ENCODE measurements at regions not wholly inside any gene's neighbourhood (a gene's known extent, or its start where the extent isn't known, plus 50 kb on each side); places are given as distances from the start of the nearest gene placed in this dataset.

- no peak for DNase-seq
- TF ChIP-seq EZH2phosphoT487 (IDR thresholded peaks at IDR 0.05; ENCODE audit: insufficient read depth, low read depth) (no peak), EZH2 (IDR thresholded peaks at IDR 0.05; ENCODE audit: insufficient read depth, poor library complexity, severe bottlenecking) (no peak)
- Histone ChIP-seq H3K36me3 (ENCODE audit: low read depth) (no peaks in the 10 kb centered on the region), H3F3A (ENCODE audit: insufficient read depth) (no peaks in the 10 kb centered on the region), H3K9ac (no peak overlapping the region), H2AFZ (no peak overlapping the region), H3K79me2 (ENCODE audit: insufficient read depth) (no peaks in the 10 kb centered on the region), H3K27me3 (replicated peaks; ENCODE audit: insufficient read depth) (no peaks in the 10 kb centered on the region), H3K4me2 (ENCODE audit: unreplicated experiment) (no peak overlapping the region), H3K4me3 (no peak overlapping the region), H3K9me2 (ENCODE audit: insufficient read depth) (no peaks in the 10 kb centered on the region), H4K20me1 (ENCODE audit: insufficient read depth) (no peaks in the 10 kb centered on the region), H3K9me3 (ENCODE audit: low read depth) (no peaks in the 10 kb centered on the region), H3K4me1 (ENCODE audit: insufficient read depth) (no peaks in the 10 kb centered on the region), H3K27ac (no peak overlapping the region)
- 5 to 6% methylated on average over 18 of the region's 18 CpGs for WGBS, 2 experiments (ENCODE audit: low coverage in 1 of 2, low lambda C conversion rate in 2 of 2, missing lambda C conversion rate in 2 of 2)
- in situ Hi-C loops (cut with MboI), result no loop called here
Observed at GRCh38 chr7:69217516-69218350, 380.5 kb upstream of the AUTS2 start.

- no peak overlapping the region for H3K9ac ChIP-seq
- H3K27me3 ChIP-seq (replicated peaks; ENCODE audit: insufficient read depth), result no peaks in the 10 kb centered on the region
- no peaks in the 10 kb centered on the region for H3K4me1 ChIP-seq (ENCODE audit: insufficient read depth)
- no peak overlapping the region for H2AFZ ChIP-seq
- TF ChIP-seq EZH2phosphoT487 (IDR thresholded peaks at IDR 0.05; ENCODE audit: insufficient read depth, low read depth) (no peak), EZH2 (IDR thresholded peaks at IDR 0.05; ENCODE audit: insufficient read depth, poor library complexity, severe bottlenecking) (no peak)
- in situ Hi-C loops (cut with MboI), result no loop called here
- no peaks in the 10 kb centered on the region for H3K9me2 ChIP-seq (ENCODE audit: insufficient read depth)
- no peaks in the 10 kb centered on the region for H3K9me3 ChIP-seq (ENCODE audit: low read depth)
- no peaks in the 10 kb centered on the region for H3F3A ChIP-seq (ENCODE audit: insufficient read depth)
- H4K20me1 ChIP-seq (ENCODE audit: insufficient read depth), result no peaks in the 10 kb centered on the region
- no peaks in the 10 kb centered on the region for H3K79me2 ChIP-seq (ENCODE audit: insufficient read depth)
- no peak overlapping the region for H3K4me3 ChIP-seq
- H3K27ac ChIP-seq, result no peak overlapping the region
- H3K4me2 ChIP-seq (ENCODE audit: unreplicated experiment), result no peak overlapping the region
- H3K36me3 ChIP-seq (ENCODE audit: low read depth), result no peaks in the 10 kb centered on the region
- WGBS, 2 experiments (ENCODE audit: low coverage in 1 of 2, low lambda C conversion rate in 2 of 2, missing lambda C conversion rate in 2 of 2), result 26 to 27% methylated on average over 4 of the region's 4 CpGs
- no peak for DNase-seq
Observed at GRCh38 chr7:69218576-69218975, 379.7 kb upstream of the AUTS2 start.

- no peak for DNase-seq
- in situ Hi-C loops (cut with MboI), result no loop called here
Observed at GRCh38 chr7:69219381-69219780, 378.9 kb upstream of the AUTS2 start.

GRCh38 chr7:69225259-69225943, 372.9 kb upstream of the AUTS2 start:
- Histone ChIP-seq H3K36me3 (ENCODE audit: low read depth) (no peaks in the 10 kb centered on the region), H3K9me2 (ENCODE audit: insufficient read depth) (no peaks in the 10 kb centered on the region), H3K79me2 (ENCODE audit: insufficient read depth) (no peaks in the 10 kb centered on the region), H4K20me1 (ENCODE audit: insufficient read depth) (no peaks in the 10 kb centered on the region), H3K27me3 (replicated peaks; ENCODE audit: insufficient read depth) (no peaks in the 10 kb centered on the region), H3K27ac (no peak overlapping the region), H3K4me1 (ENCODE audit: insufficient read depth) (no peaks in the 10 kb centered on the region), H3F3A (ENCODE audit: insufficient read depth) (no peaks in the 10 kb centered on the region), H3K9me3 (ENCODE audit: low read depth) (no peaks in the 10 kb centered on the region), H3K4me2 (ENCODE audit: unreplicated experiment) (no peak overlapping the region), H2AFZ (no peak overlapping the region), H3K4me3 (no peak overlapping the region), H3K9ac (no peak overlapping the region)
- no peak for DNase-seq
- WGBS, 2 experiments (ENCODE audit: low coverage in 1 of 2, low lambda C conversion rate in 2 of 2, missing lambda C conversion rate in 2 of 2), result 56 to 61% methylated on average over 6 of the region's 6 CpGs
- in situ Hi-C loops (cut with MboI), result no loop called here
- TF ChIP-seq EZH2 (IDR thresholded peaks at IDR 0.05; ENCODE audit: insufficient read depth, poor library complexity, severe bottlenecking) (no peak), EZH2phosphoT487 (IDR thresholded peaks at IDR 0.05; ENCODE audit: insufficient read depth, low read depth) (no peak)

More at GRCh38 chr7:69219381-69219780, 378.9 kb upstream of the AUTS2 start:
- Histone ChIP-seq H3F3A (ENCODE audit: insufficient read depth) (no peaks in the 10 kb centered on the region), H3K4me2 (ENCODE audit: unreplicated experiment) (no peak overlapping the region), H3K27ac (no peak overlapping the region), H2AFZ (no peak overlapping the region), H3K9ac (no peak overlapping the region), H3K9me3 (ENCODE audit: low read depth) (no peaks in the 10 kb centered on the region), H3K36me3 (ENCODE audit: low read depth) (no peaks in the 10 kb centered on the region), H3K9me2 (ENCODE audit: insufficient read depth) (no peaks in the 10 kb centered on the region), H3K27me3 (replicated peaks; ENCODE audit: insufficient read depth) (no peaks in the 10 kb centered on the region), H3K4me1 (ENCODE audit: insufficient read depth) (no peaks in the 10 kb centered on the region), H3K4me3 (no peak overlapping the region), H4K20me1 (ENCODE audit: insufficient read depth) (no peaks in the 10 kb centered on the region), H3K79me2 (ENCODE audit: insufficient read depth) (no peaks in the 10 kb centered on the region)
- 29 to 42% methylated on average over 2 of the region's 2 CpGs for WGBS, 2 experiments (ENCODE audit: low coverage in 1 of 2, low lambda C conversion rate in 2 of 2, missing lambda C conversion rate in 2 of 2)
- TF ChIP-seq EZH2 (IDR thresholded peaks at IDR 0.05; ENCODE audit: insufficient read depth, poor library complexity, severe bottlenecking) (no peak), EZH2phosphoT487 (IDR thresholded peaks at IDR 0.05; ENCODE audit: insufficient read depth, low read depth) (no peak)

Data from GM23248 (cell line).